GM12878 (cell line): ENCODE measurements at regions not wholly inside any gene's neighbourhood (a gene's known extent, or its start where the extent isn't known, plus 50 kb on each side); places are given as distances from the start of the nearest gene placed in this dataset.

Experiments used
- ATAC-seq: fragments of 200-7000 bp; cut with Tn5 transposase; 3 replicates; pipeline ENCODE4 v1.9.1; 2020; ENCODE audit warnings: mild to moderate bottlenecking, moderate library complexity
- BruUV-seq: library from RNA; stranded (reverse); fragments of 400-500 nt; replicated peaks from 2 replicates; lab custom pipeline; 2021; lab: Mats Ljungman, UMichigan
- CTCF ChIA-PET: fragments of 300-600 bp; sonication (Branson Sonifier 250); formaldehyde crosslinking; extraction: SDS; loops from one replicate; lab custom pipeline; 2021; ENCODE audit warnings: inconsistent platforms; lab: Yijun Ruan, JAX
- POLR2A ChIA-PET: fragments of 350-600 bp; formaldehyde crosslinking; extraction: SDS; loops from one replicate; lab custom pipeline; 2021; ENCODE audit warnings: inconsistent platforms; lab: Charles Lee
- RAD21 ChIA-PET: fragments of 300-600 bp; sonication (Branson Sonifier 250); formaldehyde crosslinking; loops from one replicate; lab custom pipeline; 2023; ENCODE audit warnings: antibody characterized with exemption; ENCODE audit not compliant: unreplicated experiment; lab: Charles Lee
- SMC1A ChIA-PET: fragments of 300-600 bp; sonication (Branson Sonifier 250); formaldehyde crosslinking; loops from one replicate; lab custom pipeline; 2023; ENCODE audit not compliant: unreplicated experiment, uncharacterized antibody; lab: Charles Lee
- DNase-seq: peaks from one replicate; pipeline ENCODE4 v3.0.0-alpha.2; 2011; ENCODE audit warnings: low read depth, low spot score
- FAIRE-seq: peaks from 3 replicates; lab custom pipeline; 2011; peaks lifted over from hg19 to GRCh38; lab: Jason Lieb, UNC
- H2AFZ ChIP-seq: 2 replicates; pipeline ENCODE4 v1.6.0; 2011; ENCODE audit warnings: low read depth, low read length, control low read depth; ENCODE audit not compliant: control insufficient read depth
- H3K27ac ChIP-seq: 2 replicates; pipeline ENCODE4 v1.5.1; 2011; ENCODE audit warnings: control low read depth; ENCODE audit not compliant: control insufficient read depth, insufficient read depth
- H3K27me3 ChIP-seq, 2 experiments: replicated peaks in 1 of 2; 2 replicates each; pipeline versions ENCODE4 v1.6.0 to v1.6.1; 2011; ENCODE audit warnings: low read length in 1 of 2; ENCODE audit not compliant: control insufficient read depth in 2 of 2, insufficient read depth in 2 of 2
- H3K36me3 ChIP-seq, 2 experiments: 2 replicates each; pipeline ENCODE4 v1.5.1; 2011; ENCODE audit warnings: low read length in 1 of 2; ENCODE audit not compliant: control insufficient read depth in 2 of 2, insufficient read depth in 2 of 2
- H3K4me1 ChIP-seq: 2 replicates; pipeline ENCODE4 v1.6.1; 2011; ENCODE audit warnings: mild to moderate bottlenecking, low read length, moderate library complexity, mixed read lengths; ENCODE audit not compliant: control insufficient read depth, insufficient read depth
- H3K4me2 ChIP-seq: 2 replicates; pipeline ENCODE4 v1.6.0; 2011; ENCODE audit warnings: control low read depth; ENCODE audit not compliant: control insufficient read depth, insufficient read depth
- H3K4me3 ChIP-seq: fragments of 200-600 bp; sonication (generic); 2 replicates; pipeline ENCODE4 v1.5.1; 2016
- H3K79me2 ChIP-seq: 2 replicates; pipeline ENCODE4 v1.6.0; 2011; ENCODE audit warnings: low read length; ENCODE audit not compliant: control insufficient read depth, insufficient read depth
- H3K9ac ChIP-seq: 2 replicates; pipeline ENCODE4 v1.8.0; 2011; ENCODE audit warnings: low read length, control low read depth, mixed read lengths; ENCODE audit not compliant: control insufficient read depth, insufficient read depth
- H3K9me3 ChIP-seq: replicated peaks from 3 replicates; pipeline ENCODE4 v1.5.1; 2011; ENCODE audit warnings: mild to moderate bottlenecking, low read length; ENCODE audit not compliant: control insufficient read depth, insufficient read depth
- H4K20me1 ChIP-seq: 2 replicates; pipeline ENCODE4 v1.6.0; 2011; ENCODE audit not compliant: control insufficient read depth, insufficient read depth
- EED ChIP-seq: sonication (generic); IDR thresholded peaks from 2 replicates; pipeline ENCODE4 v1.6.1; 2016; ENCODE audit warnings: antibody characterized with exemption, low read depth
- POLR2AphosphoS2 ChIP-seq: IDR thresholded peaks from 2 replicates; pipeline ENCODE4 v1.6.1; 2011; ENCODE audit warnings: low read depth, mild to moderate bottlenecking, low read length, improper control_type of control experiment, moderate library complexity
- ZBED1 ChIP-seq: IDR thresholded peaks from 2 replicates; pipeline ENCODE4 v1.6.1; 2016; ENCODE audit warnings: borderline replicate concordance
- ZNF274 ChIP-seq: IDR thresholded peaks from one replicate; pipeline ENCODE4 v1.8.0; 2011; ENCODE audit not compliant: insufficient read length, insufficient read depth
- WGBS: methylation state at CpG from one replicate; pipeline ENCODE4 v1.1.6; 2016; ENCODE audit warnings: low lambda C conversion rate; ENCODE audit not compliant: insufficient replicate concordance, insufficient coverage; ENCODE audit errors: missing lambda C conversion rate; 5-methylcytosine and 5-hydroxymethylcytosine counted together
- in situ Hi-C: fragments of 300-500 bp; cut with MboI; formaldehyde crosslinking; loops from 9 replicates; pipeline ENCODE4 v1.14.3; 2018; ENCODE audit warnings: mixed read lengths
- intact Hi-C: fragments of 100-400 bp; cut with micrococcal nuclease; formaldehyde crosslinking; loops from one replicate; pipeline ENCODE4 v1.14.2; 2022; ENCODE audit not compliant: unreplicated experiment
- TF ChIP-seq, protein P1 (sequence below): fragments of 450-650 bp; IDR thresholded peaks from 2 replicates; pipeline ENCODE4 v1.6.1; 2017; ENCODE audit warnings: mild to moderate bottlenecking, low read depth, inconsistent platforms; ENCODE audit not compliant: poor library complexity, severe bottlenecking
- TF ChIP-seq, protein P2 (sequence below): fragments of 450-650 bp; IDR thresholded peaks from 2 replicates; pipeline ENCODE4 v1.6.1; 2017; ENCODE audit warnings: mild to moderate bottlenecking
- TF ChIP-seq, protein P3 (sequence below): IDR thresholded peaks from 2 replicates; pipeline ENCODE4 v1.6.1; 2012; ENCODE audit warnings: low read length, inconsistent platforms
- TF ChIP-seq, protein P4 (sequence below): fragments of 450-650 bp; formaldehyde crosslinking; IDR thresholded peaks from 2 replicates; pipeline ENCODE4 v1.4.0; 2022; ENCODE audit warnings: mild to moderate bottlenecking, moderate library complexity

DNA sequence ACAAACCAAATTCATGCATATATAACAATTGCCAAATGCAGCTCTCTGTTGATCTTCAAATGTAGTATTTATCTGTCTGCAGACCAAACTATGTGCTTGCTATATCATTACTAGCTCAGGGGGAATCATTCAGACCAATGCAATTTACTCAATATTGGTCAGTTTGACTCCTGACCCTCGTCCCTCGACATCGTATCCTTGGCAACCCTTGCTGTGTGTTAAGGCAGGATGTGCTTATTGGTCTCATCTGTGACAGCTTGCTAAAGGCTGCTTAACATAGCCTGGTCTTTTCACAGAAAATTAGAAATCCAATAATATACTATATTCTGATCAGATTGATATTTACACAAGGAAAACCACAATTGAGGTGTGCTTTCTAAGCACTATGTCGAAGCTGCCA is 747.1 kb downstream of the GALR1 start:
- intact Hi-C loops, result no loop called here
- WGBS, result 15% methylated on average over 4 of the region's 4 CpGs
- Histone ChIP-seq H2AFZ (no peak overlapping the region), H3K9ac (no peak overlapping the region), H3K4me3 (no peak overlapping the region), H4K20me1 (no peaks in the 10 kb centered on the region), H3K27me3 (no peaks in the 10 kb centered on the region), H3K79me2 (no peaks in the 10 kb centered on the region), H3K27ac (no peak overlapping the region), H3K36me3 (no peaks in the 10 kb centered on the region), H3K4me2 (no peak overlapping the region), H3K4me1 (no peaks in the 10 kb centered on the region), H3K9me3 (no peaks in the 10 kb centered on the region; the same call in 2 of the 3 replicates)
- in situ Hi-C loops, result no loop called here
- ATAC-seq (no peak), DNase-seq (no peak), FAIRE-seq (no peak)
- TF ChIP-seq, protein P1, sequence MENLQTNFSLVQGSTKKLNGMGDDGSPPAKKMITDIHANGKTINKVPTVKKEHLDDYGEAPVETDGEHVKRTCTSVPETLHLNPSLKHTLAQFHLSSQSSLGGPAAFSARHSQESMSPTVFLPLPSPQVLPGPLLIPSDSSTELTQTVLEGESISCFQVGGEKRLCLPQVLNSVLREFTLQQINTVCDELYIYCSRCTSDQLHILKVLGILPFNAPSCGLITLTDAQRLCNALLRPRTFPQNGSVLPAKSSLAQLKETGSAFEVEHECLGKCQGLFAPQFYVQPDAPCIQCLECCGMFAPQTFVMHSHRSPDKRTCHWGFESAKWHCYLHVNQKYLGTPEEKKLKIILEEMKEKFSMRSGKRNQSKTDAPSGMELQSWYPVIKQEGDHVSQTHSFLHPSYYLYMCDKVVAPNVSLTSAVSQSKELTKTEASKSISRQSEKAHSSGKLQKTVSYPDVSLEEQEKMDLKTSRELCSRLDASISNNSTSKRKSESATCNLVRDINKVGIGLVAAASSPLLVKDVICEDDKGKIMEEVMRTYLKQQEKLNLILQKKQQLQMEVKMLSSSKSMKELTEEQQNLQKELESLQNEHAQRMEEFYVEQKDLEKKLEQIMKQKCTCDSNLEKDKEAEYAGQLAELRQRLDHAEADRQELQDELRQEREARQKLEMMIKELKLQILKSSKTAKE, result no peak
- TF ChIP-seq ZBED1 (no peak), POLR2AphosphoS2 (no peak)
- ChIA-PET RAD21 (no interaction called here), CTCF (no interaction called here), POLR2A (no interaction called here), SMC1A (no interaction called here)
- BruUV-seq, result no TSS peak

DNA sequence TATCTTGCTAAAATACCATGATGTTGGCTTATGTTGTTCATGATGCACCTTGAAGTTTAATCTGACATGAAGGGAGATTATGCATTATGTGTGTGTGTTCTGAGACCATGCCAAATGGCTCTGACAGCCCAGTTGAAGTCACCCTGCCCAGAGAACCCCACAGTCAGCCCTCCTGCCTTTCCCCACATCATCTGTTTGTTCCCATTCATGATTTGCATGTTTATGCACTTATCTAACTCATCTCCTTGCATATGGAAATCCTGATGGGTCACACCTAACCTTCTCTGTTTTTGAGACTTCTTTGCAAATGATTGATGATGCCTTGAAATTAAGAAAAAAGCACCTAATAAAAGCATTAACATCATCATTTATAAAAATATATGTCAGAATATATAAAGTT is 752.2 kb downstream of the GALR1 start:
- no peaks in the 10 kb centered on the region for H3K36me3 ChIP-seq
- H3K4me3 ChIP-seq, result no peak overlapping the region
- H4K20me1 ChIP-seq, result no peaks in the 10 kb centered on the region
- H2AFZ ChIP-seq, result no peak overlapping the region
- no TSS peak for BruUV-seq
- no peak for DNase-seq
- ChIA-PET POLR2A (no interaction called here), RAD21 (no interaction called here), CTCF (no interaction called here), SMC1A (no interaction called here)
- no peak overlapping the region for H3K9ac ChIP-seq
- no peak for FAIRE-seq
- in situ Hi-C loops (no loop called here), intact Hi-C loops (no loop called here)
- no peaks in the 10 kb centered on the region for H3K79me2 ChIP-seq
- no peaks in the 10 kb centered on the region for H3K4me1 ChIP-seq
- no peak overlapping the region for H3K27ac ChIP-seq
- no peaks in the 10 kb centered on the region for H3K9me3 ChIP-seq
- H3K4me2 ChIP-seq, result no peak overlapping the region
- H3K27me3 ChIP-seq, result no peaks in the 10 kb centered on the region
- ATAC-seq, result no peak
- TF ChIP-seq ZNF274 (no peak), EED (no peak), POLR2AphosphoS2 (no peak)
- TF ChIP-seq, protein P2, sequence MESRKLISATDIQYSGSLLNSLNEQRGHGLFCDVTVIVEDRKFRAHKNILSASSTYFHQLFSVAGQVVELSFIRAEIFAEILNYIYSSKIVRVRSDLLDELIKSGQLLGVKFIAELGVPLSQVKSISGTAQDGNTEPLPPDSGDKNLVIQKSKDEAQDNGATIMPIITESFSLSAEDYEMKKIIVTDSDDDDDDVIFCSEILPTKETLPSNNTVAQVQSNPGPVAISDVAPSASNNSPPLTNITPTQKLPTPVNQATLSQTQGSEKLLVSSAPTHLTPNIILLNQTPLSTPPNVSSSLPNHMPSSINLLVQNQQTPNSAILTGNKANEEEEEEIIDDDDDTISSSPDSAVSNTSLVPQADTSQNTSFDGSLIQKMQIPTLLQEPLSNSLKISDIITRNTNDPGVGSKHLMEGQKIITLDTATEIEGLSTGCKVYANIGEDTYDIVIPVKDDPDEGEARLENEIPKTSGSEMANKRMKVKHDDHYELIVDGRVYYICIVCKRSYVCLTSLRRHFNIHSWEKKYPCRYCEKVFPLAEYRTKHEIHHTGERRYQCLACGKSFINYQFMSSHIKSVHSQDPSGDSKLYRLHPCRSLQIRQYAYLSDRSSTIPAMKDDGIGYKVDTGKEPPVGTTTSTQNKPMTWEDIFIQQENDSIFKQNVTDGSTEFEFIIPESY, result no peak
- TF ChIP-seq, protein P3, sequence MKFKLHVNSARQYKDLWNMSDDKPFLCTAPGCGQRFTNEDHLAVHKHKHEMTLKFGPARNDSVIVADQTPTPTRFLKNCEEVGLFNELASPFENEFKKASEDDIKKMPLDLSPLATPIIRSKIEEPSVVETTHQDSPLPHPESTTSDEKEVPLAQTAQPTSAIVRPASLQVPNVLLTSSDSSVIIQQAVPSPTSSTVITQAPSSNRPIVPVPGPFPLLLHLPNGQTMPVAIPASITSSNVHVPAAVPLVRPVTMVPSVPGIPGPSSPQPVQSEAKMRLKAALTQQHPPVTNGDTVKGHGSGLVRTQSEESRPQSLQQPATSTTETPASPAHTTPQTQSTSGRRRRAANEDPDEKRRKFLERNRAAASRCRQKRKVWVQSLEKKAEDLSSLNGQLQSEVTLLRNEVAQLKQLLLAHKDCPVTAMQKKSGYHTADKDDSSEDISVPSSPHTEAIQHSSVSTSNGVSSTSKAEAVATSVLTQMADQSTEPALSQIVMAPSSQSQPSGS, result no peak
- TF ChIP-seq, protein P4, sequence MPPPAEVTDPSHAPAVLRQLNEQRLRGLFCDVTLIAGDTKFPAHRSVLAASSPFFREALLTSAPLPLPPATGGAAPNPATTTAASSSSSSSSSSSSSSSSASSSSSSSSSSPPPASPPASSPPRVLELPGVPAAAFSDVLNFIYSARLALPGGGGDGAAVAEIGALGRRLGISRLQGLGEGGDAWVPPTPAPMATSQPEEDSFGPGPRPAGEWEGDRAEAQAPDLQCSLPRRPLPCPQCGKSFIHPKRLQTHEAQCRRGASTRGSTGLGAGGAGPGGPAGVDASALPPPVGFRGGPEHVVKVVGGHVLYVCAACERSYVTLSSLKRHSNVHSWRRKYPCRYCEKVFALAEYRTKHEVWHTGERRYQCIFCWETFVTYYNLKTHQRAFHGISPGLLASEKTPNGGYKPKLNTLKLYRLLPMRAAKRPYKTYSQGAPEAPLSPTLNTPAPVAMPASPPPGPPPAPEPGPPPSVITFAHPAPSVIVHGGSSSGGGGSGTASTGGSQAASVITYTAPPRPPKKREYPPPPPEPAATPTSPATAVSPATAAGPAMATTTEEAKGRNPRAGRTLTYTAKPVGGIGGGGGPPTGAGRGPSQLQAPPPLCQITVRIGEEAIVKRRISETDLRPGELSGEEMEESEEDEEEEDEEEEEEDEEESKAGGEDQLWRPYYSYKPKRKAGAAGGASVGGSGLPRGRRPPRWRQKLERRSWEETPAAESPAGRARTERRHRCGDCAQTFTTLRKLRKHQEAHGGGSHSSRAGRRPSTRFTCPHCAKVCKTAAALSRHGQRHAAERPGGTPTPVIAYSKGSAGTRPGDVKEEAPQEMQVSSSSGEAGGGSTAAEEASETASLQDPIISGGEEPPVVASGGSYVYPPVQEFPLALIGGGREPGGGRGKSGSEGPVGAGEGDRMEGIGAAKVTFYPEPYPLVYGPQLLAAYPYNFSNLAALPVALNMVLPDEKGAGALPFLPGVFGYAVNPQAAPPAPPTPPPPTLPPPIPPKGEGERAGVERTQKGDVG (CRISPR knock-in tag), result no peak
